ENCODE measurements at regions not wholly inside any gene's neighbourhood (a gene's known extent, or its start where the extent isn't known, plus 50 kb on each side); places are given as distances from the start of the nearest gene placed in this dataset.

- H3K27me3 ChIP-seq (ENCODE audit: control insufficient read depth, insufficient read depth, low read length): no peaks in the 10 kb centered on the region
- no peak overlapping the region for H3K4me3 ChIP-seq (ENCODE audit: low read depth, low read length)
- TF ChIP-seq CTCF (IDR thresholded peaks at IDR 0.05; ENCODE audit: insufficient read depth, low read length, severe bottlenecking): no peak
- H3K36me3 ChIP-seq (ENCODE audit: control insufficient read depth, insufficient read depth, low read length): no peaks in the 10 kb centered on the region
- FAIRE-seq (no peak), DNase-seq (ENCODE audit: low read depth) (peak; percentile 80)
Observed at GRCh38 chr5:106510321-106510720, 1160.4 kb downstream of the EFNA5 start.

DNA sequence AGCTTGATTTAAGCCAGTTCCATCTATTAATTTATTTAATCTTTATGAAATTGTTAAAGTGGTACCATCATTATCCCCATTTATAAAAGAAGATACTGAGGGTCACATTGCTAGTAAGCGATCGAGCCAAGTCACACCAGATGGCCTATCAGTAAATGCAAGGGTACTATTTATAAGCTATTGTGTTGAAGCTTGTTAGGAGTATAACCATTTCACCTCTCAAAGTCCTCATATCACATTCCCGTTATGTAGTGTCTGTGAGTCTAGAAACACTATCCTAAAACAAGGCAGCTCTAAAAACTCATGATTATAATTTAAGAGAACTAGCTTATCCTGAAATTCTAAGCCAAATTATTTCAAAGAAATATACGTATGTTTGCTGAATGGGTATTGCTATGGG is 1161.8 kb downstream of the EFNA5 start:
- no peak for TF ChIP-seq CTCF (IDR thresholded peaks at IDR 0.05; ENCODE audit: insufficient read depth, low read length, severe bottlenecking)

DNA sequence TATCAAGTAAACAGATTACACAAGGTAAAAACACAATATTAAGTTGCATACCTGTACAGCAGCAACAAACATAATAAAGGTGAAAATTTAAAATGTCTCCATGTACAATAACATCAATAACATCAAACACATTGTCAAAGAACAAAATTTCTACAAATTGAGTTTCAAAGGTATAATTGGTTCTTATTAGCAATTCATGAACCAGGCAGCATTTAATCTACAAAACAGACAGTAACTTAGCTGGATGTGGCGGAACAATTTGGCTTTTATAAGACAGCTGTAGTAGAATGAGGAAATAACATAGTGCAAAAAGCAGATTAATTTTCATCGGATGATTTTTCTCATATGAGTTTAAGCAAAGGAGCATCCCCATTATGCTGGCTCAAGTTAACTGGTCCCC is 1176.8 kb downstream of the EFNA5 start:
- DNase-seq (ENCODE audit: low read depth) (no peak), FAIRE-seq (no peak)
- TF ChIP-seq CTCF (IDR thresholded peaks at IDR 0.05; ENCODE audit: insufficient read depth, low read length, severe bottlenecking): no peak
- no peaks in the 10 kb centered on the region for H3K27me3 ChIP-seq (ENCODE audit: control insufficient read depth, insufficient read depth, low read length)
- no peaks in the 10 kb centered on the region for H3K36me3 ChIP-seq (ENCODE audit: control insufficient read depth, insufficient read depth, low read length)
- no peak overlapping the region for H3K4me3 ChIP-seq (ENCODE audit: low read depth, low read length)

More for the DNA sequence above, 1161.8 kb downstream of the EFNA5 start:
- H3K27me3 ChIP-seq (ENCODE audit: control insufficient read depth, insufficient read depth, low read length): no peaks in the 10 kb centered on the region
- FAIRE-seq (no peak), DNase-seq (ENCODE audit: low read depth) (no peak)
- no peak overlapping the region for H3K4me3 ChIP-seq (ENCODE audit: low read depth, low read length)
- H3K36me3 ChIP-seq (ENCODE audit: control insufficient read depth, insufficient read depth, low read length): no peaks in the 10 kb centered on the region

- Histone ChIP-seq H3K36me3 (ENCODE audit: control insufficient read depth, insufficient read depth, low read length) (no peaks in the 10 kb centered on the region), H3K4me3 (ENCODE audit: low read depth, low read length) (no peak overlapping the region), H3K27me3 (ENCODE audit: control insufficient read depth, insufficient read depth, low read length) (no peaks in the 10 kb centered on the region)
- FAIRE-seq: no peak
- no peak for TF ChIP-seq CTCF (IDR thresholded peaks at IDR 0.05; ENCODE audit: insufficient read depth, low read length, severe bottlenecking)
- DNase-seq (ENCODE audit: low read depth): no peak
Observed at GRCh38 chr5:106489004-106489403, 1181.7 kb downstream of the EFNA5 start.

- no peaks in the 10 kb centered on the region for H3K27me3 ChIP-seq (ENCODE audit: control insufficient read depth, insufficient read depth, low read length)
- no peak for TF ChIP-seq CTCF (IDR thresholded peaks at IDR 0.05; ENCODE audit: insufficient read depth, low read length, severe bottlenecking)
- FAIRE-seq (no peak), DNase-seq (ENCODE audit: low read depth) (no peak)
- H3K4me3 ChIP-seq (ENCODE audit: low read depth, low read length): no peak overlapping the region
- H3K36me3 ChIP-seq (ENCODE audit: control insufficient read depth, insufficient read depth, low read length): no peaks in the 10 kb centered on the region
Observed at GRCh38 chr5:106488407-106488806, 1182.3 kb downstream of the EFNA5 start.

DNA sequence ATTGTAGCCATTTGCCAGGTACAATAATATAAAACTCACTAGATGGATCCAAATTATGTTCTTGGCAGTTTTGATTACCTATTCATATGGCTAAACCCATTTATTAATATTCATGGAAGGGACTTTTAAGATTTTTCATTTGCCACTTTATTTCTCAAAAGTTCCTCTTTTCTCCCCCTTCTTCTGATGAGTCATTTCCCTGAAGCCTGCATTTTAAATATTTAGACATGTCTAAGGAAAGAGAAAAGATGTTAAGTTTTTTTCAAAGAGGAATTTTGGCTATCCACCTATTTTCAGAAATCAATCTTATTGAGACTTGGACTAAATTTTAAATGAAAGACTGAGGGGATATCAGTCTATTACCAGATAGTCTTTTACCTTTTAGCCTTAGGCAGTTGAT is 1189.4 kb downstream of the EFNA5 start:
- Histone ChIP-seq H3K36me3 (ENCODE audit: control insufficient read depth, insufficient read depth, low read length) (no peaks in the 10 kb centered on the region), H3K4me3 (ENCODE audit: low read depth, low read length) (no peak overlapping the region), H3K27me3 (ENCODE audit: control insufficient read depth, insufficient read depth, low read length) (no peaks in the 10 kb centered on the region)
- TF ChIP-seq CTCF (IDR thresholded peaks at IDR 0.05; ENCODE audit: insufficient read depth, low read length, severe bottlenecking): no peak
- DNase-seq (ENCODE audit: low read depth) (peak; percentile 15), FAIRE-seq (no peak)
